Fibroblast of villous mesenchyme (primary cell): ENCODE measurements at regions not wholly inside any gene's neighbourhood (a gene's known extent, or its start where the extent isn't known, plus 50 kb on each side); places are given as distances from the start of the nearest gene placed in this dataset.

Experiments used
- DNase-seq: peaks from one replicate; pipeline ENCODE4 v3.0.0-alpha.2; 2010; ENCODE audit warnings: low read depth
- H3K4me3 ChIP-seq: 2 replicates; pipeline ENCODE4 v1.5.1; 2011; ENCODE audit warnings: low read depth, mild to moderate bottlenecking, low read length
- CTCF ChIP-seq: IDR thresholded peaks from 2 replicates; pipeline ENCODE4 v1.5.1; 2012; ENCODE audit warnings: low read depth, mild to moderate bottlenecking, low read length; ENCODE audit not compliant: insufficient read depth

- TF ChIP-seq CTCF, result no peak
- DNase-seq, result no peak
Observed at GRCh38 chr11:90606721-90607120, 383.9 kb upstream of the CHORDC1 start.

GRCh38 chr11:90601261-90601660, 378.4 kb upstream of the CHORDC1 start:
- no peak for TF ChIP-seq CTCF
- no peak overlapping the region for H3K4me3 ChIP-seq
- DNase-seq, result no peak

More at GRCh38 chr11:90606721-90607120, 383.9 kb upstream of the CHORDC1 start:
- H3K4me3 ChIP-seq, result no peak overlapping the region

GRCh38 chr11:90594658-90595057, 371.8 kb upstream of the CHORDC1 start:
- no peak for TF ChIP-seq CTCF
- DNase-seq, result no peak
- H3K4me3 ChIP-seq, result no peak overlapping the region

- DNase-seq, result no peak
- H3K4me3 ChIP-seq, result no peak overlapping the region
- TF ChIP-seq CTCF, result no peak
Observed at GRCh38 chr11:90593099-90593498, 370.2 kb upstream of the CHORDC1 start.

GRCh38 chr11:90590286-90590685, 367.4 kb upstream of the CHORDC1 start:
- DNase-seq, result no peak
- no peak for TF ChIP-seq CTCF
- no peak overlapping the region for H3K4me3 ChIP-seq

- no peak for TF ChIP-seq CTCF
- no peak for DNase-seq
- no peak overlapping the region for H3K4me3 ChIP-seq
Observed at GRCh38 chr11:90589735-90590134, 366.9 kb upstream of the CHORDC1 start.

GRCh38 chr11:90587896-90588295, 365.0 kb upstream of the CHORDC1 start:
- TF ChIP-seq CTCF, result no peak
- DNase-seq, result no peak
- H3K4me3 ChIP-seq, result no peak overlapping the region
